HL-60 (cell line): ENCODE measurements at regions not wholly inside any gene's neighbourhood (a gene's known extent, or its start where the extent isn't known, plus 50 kb on each side); places are given as distances from the start of the nearest gene placed in this dataset.

ENCODE experiments used
- DNase-seq, 2 experiments: peaks; one replicate each; pipeline ENCODE4 v3.0.0-alpha.2; 2010 to 2020; ENCODE audit warnings: low read depth in 1 of 2, low spot score in 1 of 2
- H3K27ac ChIP-seq: fragments of 250-450 bp; sonication (Bioruptor Pico); replicated peaks from 2 replicates; pipeline ENCODE4 v1.5.1; 2020; ENCODE audit warnings: mild to moderate bottlenecking, moderate library complexity
- H3K27me3 ChIP-seq: fragments of 250-450 bp; sonication (Bioruptor Pico); 2 replicates; pipeline ENCODE4 v1.5.1; 2021; ENCODE audit warnings: mild to moderate bottlenecking, moderate library complexity; ENCODE audit not compliant: insufficient read depth, poor library complexity, severe bottlenecking
- H3K4me3 ChIP-seq: replicated peaks from 2 replicates; pipeline ENCODE4 v1.5.1; 2011; ENCODE audit warnings: mild to moderate bottlenecking, control low read depth, low read length; ENCODE audit not compliant: insufficient read depth
- CTCF ChIP-seq: IDR thresholded peaks from one replicate; pipeline ENCODE4 v1.5.1; 2011; ENCODE audit warnings: low read length, control low read depth, inconsistent platforms; ENCODE audit not compliant: insufficient read depth
- GABPA ChIP-seq: IDR thresholded peaks from 2 replicates; pipeline ENCODE4 v1.6.1; 2012; ENCODE audit warnings: low read depth
- POLR2AphosphoS5 ChIP-seq: IDR thresholded peaks from 2 replicates; pipeline ENCODE4 v1.6.1; 2012; ENCODE audit warnings: low read depth
- REST ChIP-seq: IDR thresholded peaks from 2 replicates; pipeline ENCODE4 v1.6.1; 2012; ENCODE audit warnings: low read depth; ENCODE audit not compliant: insufficient replicate concordance
- SPI1 ChIP-seq: IDR thresholded peaks from 2 replicates; pipeline ENCODE4 v1.6.1; 2012; ENCODE audit warnings: low read depth, mild to moderate bottlenecking, borderline replicate concordance

DNA sequence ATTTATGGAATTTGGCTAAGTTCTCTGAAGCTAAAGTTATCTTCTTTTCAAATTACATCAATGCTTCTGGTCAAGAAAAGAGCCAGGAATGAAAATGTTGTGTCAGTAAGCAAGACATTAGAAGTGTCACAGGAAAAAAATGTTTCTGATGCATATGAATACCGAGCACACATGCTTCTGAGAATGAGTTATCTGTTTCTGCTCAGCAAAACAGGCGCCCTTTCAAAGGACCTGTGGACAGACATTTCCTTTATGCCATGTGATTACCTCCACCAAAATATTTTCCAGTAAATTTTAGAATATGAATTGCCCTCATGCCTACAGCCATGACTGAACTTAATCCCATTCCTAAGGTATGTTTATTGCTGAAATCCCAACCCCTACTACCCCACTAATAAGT is 55.4 kb upstream of the RNF180 start:
- Histone ChIP-seq H3K4me3 (no peak overlapping the region), H3K27me3 (no peaks in the 10 kb centered on the region), H3K27ac (no peak overlapping the region)
- no peak for DNase-seq
- TF ChIP-seq GABPA: no peak

DNA sequence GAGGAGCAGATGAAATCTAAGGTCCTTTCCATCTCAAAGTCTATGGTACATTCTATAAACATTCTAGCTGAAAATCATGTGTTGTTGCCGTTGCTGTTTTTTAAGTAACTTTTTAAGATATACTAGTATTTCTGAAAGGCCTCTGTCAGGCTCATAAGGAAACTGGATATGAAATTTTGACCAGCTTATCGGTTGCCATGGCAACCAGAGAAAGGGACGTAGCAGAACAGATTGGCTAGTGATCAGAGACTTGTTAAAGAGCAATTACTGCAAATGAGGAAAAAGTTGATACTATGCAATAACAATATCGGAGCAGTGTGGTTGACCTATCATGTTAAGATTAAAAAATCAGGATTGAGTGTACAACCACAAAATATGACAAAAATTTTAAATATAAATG is 57.0 kb upstream of the RNF180 start:
- no peak for TF ChIP-seq GABPA
- no peak for TF ChIP-seq CTCF
- TF ChIP-seq REST: no peak
- no peak for TF ChIP-seq SPI1
- H3K27ac ChIP-seq: no peak overlapping the region
- no peak overlapping the region for H3K4me3 ChIP-seq
- DNase-seq: no peak
- H3K27me3 ChIP-seq: no peaks in the 10 kb centered on the region

GRCh38 chr5:64100203-64100602 is 65.4 kb upstream of the RNF180 start:
- TF ChIP-seq GABPA (no peak), POLR2AphosphoS5 (no peak)
- Histone ChIP-seq H3K27ac (no peak overlapping the region), H3K4me3 (no peak overlapping the region), H3K27me3 (no peaks in the 10 kb centered on the region)
- no peak for DNase-seq

DNA sequence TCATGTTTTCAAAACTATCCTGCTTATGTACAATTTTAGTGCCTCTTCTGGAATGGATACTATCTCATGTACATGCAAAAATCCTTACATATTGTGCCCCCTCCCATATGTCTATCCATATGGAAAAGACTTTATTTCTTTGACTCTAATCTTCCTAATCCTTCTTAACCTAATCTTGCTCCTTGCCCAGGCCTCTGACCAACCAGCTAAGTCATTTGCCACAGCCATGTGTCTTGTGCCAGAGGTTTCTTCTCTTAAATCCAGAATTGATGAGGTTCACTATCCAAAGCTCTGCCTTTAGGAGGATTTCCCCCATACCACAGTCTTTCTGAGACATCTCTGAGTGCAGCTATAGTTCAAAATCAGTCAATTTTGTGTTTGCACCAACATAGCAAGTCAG is 68.9 kb upstream of the RNF180 start:
- Histone ChIP-seq H3K27me3 (no peaks in the 10 kb centered on the region), H3K27ac (no peak overlapping the region), H3K4me3 (no peak overlapping the region)
- no peak for DNase-seq
- TF ChIP-seq POLR2AphosphoS5: no peak
- TF ChIP-seq SPI1: no peak
- TF ChIP-seq CTCF: no peak
- TF ChIP-seq GABPA: no peak
- TF ChIP-seq REST: no peak

DNA sequence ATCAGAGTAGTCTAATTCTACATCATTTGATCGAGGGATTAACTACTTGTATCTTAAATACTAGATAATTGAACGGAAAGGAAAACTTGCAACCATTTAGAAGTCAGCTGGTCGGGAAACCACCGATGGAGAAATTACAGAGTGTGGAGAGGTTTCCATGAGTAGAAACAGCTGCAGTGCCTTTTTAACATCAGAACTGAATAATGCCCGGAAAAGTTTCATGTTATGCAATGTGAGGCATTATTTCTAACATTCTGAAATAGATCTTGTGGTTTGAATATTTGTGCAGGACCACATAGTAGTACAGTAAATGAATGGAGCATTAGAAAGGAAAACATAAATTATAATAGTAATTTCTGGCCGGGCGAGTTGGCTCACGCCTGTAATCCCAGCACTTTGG is 88.1 kb upstream of the RNF180 start:
- TF ChIP-seq GABPA (no peak), REST (no peak), POLR2AphosphoS5 (no peak), SPI1 (no peak), CTCF (no peak)
- no peaks in the 10 kb centered on the region for H3K27me3 ChIP-seq
- DNase-seq: no peak
- no peak overlapping the region for H3K4me3 ChIP-seq
- no peak overlapping the region for H3K27ac ChIP-seq
